NCI-H1694 (cell line): ENCODE measurements at regions not wholly inside any gene's neighbourhood (a gene's known extent, or its start where the extent isn't known, plus 50 kb on each side); places are given as distances from the start of the nearest gene placed in this dataset.
A peak's percentile ranks its signal among the peaks of the same experiment; 100 is the strongest.

Experiments
- DNase-seq: peaks from one replicate; lab custom pipeline; 2025; lab: John Stamatoyannopoulos, UW

DNA sequence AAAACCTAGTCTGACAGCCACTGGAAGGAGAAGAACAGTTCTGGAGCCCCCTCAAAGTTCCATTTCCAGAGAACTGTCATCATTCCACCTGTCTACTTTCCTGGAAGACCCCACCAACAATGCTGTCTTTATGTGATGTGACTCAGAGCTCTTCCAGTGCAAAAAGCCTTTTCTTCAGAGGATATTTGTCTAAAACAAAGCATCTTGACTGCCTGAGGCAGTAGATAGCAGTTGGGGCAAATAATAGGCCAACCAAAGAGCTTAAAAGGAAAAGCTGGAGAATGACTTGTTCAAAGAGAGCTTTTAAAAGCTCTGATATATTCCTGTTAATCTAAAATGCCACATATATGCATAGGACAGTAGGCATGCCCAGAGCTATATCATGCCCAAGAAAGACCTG is 62.6 kb downstream of the MIS18A start:
- DNase-seq: no peak

DNA sequence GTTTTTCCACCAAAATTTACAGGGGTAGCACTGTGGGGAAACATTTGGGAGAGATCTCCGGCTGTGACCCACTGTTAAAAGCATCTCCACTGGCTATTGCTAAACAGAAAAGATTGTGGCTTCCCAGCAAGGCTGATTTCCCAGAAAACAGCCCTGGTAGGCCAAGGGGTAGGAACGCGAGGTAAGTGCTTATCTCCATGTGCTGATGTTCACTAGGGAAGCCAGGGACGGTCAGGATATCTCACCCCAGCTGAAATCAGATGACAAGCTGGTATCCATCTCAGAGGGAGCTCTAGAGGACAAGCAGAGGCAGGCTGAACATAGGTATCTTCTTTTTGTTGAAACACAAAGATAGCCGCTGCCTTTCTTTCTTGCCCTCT is 63.6 kb downstream of the MIS18A start:
- no peak for DNase-seq

DNA sequence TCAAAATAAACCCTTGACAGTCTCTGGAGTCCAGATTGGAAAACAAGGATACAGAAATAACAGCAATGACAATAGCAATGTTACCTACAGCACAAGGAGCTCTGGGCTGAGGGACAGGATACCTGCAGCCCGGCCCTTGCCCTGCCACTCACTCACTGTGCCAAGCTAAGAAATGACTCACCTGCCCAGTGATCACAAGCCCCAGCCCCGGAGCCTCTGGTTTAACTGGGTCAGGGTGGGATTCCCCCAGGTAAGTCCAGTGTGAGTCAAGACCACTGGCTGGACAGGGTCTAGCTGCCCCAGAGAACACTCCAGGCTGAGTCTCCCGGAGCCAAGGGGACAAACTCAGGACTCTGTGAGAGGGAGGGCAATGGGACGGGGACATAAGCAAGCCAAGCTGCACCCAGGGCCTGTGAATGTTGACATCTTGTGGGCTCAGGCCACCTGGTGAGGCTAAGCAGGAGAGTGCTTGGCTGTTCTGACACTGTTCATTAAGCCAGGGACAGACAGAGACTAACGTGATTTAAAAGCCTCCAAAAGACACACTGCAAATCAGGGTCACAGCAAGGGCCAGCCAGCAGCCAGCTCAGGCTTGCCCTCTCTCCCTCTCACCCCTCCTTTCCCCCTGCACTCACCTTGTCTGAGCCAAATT is 64.1 kb downstream of the MIS18A start:
- DNase-seq: no peak

DNA sequence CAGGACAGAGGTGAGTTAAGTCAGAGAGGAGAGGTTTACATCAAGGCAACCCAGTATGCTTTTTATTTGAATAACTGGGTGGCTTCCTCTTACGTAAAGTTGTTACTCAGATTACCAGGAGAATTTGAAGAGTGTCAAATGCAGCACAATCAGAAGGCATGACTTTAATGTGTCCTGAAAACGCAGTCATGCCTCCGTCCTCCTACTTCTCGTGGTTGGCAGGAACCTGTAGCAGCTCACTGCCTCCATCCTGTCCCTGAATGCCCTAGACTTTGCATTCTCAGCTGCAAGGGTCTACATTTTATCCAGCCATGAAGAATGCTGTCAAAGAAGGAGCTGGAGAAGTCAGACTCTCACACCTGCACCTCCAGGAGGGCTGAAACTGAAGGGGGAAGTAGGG is 66.7 kb downstream of the MIS18A start:
- no peak for DNase-seq

DNA sequence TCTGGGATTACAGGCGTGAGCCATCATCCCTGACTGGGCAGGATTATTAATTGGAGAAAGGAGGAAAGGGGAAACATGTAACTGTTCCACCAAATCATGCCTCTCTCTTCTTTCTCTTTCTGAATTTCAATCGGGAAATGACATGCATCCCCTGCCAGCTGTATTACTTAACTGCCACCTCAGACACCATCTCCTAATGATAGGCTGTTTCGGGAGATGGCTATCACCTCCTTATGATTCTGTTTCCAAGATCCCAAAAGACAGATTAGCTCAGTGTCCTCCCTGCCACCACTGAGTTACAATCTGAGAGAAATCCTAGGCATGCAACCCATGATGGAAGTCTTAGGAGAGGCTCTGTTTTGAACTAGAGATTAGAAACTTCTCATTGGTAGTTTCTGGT is 67.5 kb downstream of the MIS18A start:
- no peak for DNase-seq

DNA sequence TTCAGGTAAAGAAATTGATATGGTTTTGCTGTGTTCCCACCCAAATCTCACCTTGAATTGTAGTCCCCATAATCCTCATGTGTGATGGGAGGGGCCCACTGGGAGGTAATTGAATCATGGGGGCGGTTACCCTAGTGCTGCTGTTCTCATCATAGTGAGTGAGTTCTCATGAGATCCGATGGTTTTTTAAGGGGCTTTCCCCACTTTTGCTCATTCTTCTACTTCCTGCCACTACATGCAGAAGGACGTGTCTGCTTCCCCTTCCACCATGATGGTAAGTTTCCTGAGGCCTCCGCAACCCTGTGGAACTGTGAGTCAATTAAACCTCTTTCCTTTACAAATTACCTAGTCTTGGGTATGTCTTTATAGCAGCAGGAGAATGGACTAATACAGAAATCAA is 69.3 kb downstream of the MIS18A start:
- no peak for DNase-seq

DNA sequence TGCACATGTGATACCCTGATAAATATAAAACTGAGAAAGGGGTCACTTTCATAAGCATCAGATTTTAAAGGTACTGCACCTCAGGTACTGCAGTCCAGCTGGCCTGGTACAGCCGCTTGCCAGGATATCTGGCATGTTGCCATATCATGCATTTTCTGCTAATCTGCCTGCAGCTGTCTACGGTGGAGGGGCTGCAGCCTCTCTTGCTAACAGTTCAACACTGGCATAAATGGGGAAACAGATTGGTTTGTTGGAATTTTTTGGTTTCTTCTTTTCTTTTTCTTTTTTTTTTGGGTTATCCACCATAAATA is 71.5 kb downstream of the MIS18A start:
- peak; percentile 60 for DNase-seq

DNA sequence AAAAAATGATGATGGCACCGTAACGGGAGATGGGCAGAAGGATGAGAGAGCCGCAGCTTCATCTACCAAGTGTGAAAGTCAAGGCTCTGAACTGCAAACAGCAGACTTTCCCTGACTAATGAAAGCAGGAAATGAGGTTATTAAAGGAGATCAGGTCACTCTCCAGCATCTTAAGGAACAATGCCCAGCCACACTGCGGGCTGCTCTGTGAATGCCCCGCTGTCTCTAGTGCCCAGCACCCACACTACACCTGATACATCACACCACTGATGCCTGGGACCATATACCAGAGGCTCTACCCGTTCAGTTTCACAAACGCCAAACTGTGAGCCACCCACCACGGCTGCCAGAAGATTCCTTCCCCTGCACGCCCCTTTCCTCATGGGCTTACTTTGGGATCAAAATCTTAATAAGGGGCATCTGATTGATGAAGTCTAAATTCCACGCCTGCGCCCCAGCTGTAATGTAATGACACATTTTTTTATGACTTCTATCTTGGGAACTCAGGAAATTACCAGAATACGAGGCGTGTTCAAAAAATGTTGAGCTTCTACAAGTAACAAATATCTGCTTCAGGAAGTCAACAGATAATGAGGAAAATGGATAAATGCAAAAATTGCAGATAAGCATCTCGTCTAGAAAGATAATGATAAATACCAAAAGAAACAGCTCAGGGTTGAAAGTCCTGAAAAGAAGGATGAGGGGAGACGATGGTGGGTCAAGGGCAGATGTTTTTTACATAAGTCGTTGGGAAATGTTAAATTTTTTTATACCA is 72.0 kb downstream of the MIS18A start:
- no peak for DNase-seq

DNA sequence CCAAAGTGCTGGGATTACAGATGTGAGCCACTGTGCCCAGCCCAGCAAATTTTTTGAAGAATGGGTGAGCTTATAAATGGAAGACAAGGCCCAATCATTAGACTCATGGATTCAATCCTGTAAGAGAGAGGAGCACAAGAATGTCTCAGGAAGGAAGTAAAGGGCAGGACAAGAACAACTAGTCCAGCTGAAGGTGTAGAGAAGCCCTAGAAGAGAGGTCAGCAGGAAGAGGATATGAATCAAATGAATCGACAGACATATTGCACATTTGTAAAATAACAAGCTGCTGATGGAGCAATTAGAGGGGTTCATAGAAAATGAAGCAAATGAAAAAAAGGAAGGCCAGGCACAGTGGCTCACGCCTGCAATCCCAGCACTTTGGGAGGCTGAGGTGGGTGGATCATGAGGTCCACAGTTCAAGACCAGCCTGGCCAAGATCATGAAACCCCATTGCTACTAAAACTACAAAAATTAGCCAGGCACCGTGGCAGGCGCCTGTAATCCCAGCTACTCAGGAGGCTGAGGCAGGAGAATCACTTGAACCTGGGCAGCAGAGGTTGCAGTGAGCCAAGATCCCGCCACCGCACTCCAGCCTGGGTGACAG is 74.9 kb downstream of the MIS18A start:
- no peak for DNase-seq

DNA sequence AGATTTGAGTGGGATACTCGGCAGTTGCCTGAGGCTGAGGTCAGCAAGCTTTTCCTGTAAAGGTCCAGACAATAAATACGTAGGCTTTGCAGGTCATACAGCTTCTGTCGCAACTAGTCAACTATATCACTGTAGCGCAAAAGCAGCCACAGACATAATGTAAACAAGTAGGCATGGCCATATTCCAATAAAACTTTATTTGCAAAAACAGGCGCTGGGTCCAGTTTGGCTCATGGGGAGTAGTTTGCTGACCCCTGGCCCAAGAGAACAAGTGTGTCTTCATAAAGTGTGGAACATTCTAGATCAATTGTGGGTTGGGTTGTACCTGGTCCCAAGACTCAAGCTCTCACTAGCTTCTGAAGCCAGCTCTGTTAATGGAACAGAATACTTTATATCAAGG is 78.8 kb downstream of the MIS18A start:
- DNase-seq: no peak

DNA sequence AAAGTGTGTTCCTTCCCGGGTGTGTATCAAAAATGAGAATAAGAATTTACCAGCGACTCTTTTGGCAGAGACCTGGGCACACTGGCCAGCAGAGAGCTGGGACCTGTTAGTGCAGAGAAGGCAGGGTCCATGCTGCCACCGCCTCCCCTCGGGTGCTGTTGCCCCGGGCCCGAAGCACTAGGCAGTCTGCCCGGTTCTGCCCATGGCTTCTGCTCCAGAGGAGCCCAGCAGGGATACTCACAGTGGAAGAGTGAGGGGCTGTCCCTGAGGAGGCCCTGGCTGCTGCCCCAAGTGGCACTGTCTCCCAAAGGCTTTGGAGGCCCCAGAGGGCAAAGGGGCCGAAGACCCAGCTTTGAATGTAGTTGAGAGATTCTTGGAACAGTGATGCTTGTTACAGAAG is 80.5 kb downstream of the MIS18A start:
- DNase-seq: no peak

DNA sequence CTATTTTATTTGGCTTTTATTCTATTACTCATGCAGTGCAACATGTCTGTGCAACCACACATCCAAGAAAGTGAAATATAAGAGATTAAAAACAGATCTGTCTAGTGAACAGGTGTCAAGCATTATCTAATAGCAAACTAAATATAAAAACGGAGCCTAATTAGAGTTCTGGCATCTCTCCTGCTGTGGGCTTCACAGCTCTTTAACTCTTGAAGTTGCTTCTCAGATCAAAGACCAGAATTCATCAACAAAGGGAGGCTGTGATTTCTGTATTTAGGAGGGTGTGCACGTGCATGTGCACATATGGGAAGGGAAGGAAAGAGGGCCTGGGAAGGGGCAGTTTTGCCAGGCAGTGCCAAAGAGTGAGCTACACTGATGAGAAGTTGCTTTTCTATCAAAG is 81.0 kb downstream of the MIS18A start:
- peak; percentile 91 for DNase-seq

DNA sequence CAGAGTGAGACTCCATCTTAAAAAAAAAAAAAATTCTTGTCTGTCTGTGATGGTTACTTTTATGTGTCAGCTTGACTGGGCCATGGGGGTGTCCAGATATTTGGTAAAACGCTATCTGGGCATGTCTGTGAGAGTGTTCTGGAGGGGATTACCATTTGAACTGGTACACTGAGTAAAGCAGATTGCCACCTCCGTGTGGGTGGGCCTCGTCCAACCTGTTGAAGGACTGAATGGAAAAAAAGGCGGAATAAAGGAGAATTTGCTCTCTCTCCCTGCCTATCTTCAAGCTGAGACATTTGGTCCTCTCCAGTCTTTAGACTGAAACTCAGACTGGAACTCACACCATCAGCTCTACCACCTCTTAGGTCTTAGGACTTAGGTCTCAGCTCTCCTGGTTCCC is 82.8 kb downstream of the MIS18A start:
- no peak for DNase-seq

DNA sequence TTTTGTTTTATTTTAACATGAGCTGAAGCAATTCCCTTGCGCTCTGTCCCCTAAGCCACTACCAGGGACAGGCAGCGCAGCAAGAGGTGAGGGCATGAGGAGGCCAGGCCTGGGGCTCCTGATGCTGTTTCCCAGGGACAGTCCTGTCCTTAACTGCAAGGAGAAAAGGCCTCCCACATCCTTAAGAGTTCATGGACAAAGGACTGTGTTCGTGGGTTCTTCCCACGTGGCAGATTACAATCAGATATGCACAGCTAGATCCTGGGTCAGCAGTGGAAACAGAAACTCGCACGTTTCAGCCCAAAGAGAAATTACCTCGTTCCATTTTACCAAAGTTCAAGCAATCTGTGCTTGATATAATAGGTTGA is 85.8 kb downstream of the MIS18A start:
- no peak for DNase-seq

DNA sequence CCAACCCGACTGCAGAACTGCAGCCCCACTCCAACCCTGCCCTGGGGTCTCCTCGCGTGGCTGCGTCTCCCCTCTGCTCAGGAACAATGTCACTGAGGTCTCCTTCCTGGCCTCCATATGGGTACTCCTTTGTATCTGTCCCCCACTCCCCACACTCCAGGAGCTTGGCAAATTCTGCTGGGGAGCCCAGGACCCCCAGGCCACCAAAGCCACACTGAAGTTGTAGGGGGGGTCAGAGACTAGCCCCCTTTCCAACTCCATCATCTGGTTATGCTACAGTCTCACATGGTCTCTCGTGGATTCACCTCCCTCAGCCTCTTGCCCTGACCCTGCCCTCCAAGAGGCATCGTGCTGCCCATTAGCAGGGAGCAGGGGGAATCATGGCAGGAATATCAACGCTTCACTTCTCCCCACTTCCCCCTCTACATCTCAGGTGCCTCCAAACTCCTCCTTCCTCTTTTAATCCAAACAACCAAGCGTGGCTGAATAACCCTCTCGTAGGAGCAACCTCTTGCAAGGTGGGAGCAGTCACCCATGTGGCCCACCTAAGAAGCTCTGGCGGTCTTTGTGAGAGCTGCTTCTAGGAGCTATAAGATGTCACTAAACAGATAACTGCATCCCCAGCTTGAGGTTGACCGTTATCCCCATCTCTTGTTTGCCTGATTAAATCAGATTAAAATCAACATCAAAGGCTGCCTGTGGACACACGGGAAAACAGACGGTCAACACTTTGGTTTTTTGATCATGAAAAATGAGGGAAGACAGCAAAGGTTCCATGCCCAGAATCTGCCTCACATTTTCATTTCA is 86.4 kb downstream of the MIS18A start:
- no peak for DNase-seq

DNA sequence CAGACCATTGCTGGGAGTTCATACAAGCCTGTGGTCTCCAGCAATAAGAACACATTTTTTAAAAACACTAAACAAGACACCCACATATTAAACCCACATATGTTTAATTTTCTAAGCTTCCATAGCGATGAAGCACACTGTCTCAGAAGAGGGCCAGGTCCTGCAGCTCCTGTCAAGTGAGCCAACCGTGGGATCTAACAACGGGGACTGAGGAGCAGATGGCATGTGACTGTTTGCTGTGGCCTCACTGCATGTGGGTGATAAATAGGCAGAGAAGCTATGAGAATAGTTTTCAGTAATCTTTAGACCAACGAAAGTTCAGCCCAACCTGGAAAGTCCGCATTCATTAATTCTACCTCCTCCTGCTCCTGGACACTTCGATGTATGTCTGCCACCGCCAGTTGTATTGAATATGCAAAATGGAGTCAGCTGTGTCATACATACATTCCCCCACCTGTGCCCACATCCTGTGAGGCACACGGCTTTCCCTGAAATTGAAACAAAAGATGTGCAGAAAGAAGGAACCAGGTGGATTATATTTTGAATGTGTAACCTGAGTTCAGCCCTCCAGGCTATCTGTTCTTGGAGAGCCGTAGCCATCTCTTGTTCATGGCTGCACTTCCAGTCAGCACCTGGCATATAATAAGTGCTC is 88.2 kb downstream of the MIS18A start:
- DNase-seq: peak; percentile 49

DNA sequence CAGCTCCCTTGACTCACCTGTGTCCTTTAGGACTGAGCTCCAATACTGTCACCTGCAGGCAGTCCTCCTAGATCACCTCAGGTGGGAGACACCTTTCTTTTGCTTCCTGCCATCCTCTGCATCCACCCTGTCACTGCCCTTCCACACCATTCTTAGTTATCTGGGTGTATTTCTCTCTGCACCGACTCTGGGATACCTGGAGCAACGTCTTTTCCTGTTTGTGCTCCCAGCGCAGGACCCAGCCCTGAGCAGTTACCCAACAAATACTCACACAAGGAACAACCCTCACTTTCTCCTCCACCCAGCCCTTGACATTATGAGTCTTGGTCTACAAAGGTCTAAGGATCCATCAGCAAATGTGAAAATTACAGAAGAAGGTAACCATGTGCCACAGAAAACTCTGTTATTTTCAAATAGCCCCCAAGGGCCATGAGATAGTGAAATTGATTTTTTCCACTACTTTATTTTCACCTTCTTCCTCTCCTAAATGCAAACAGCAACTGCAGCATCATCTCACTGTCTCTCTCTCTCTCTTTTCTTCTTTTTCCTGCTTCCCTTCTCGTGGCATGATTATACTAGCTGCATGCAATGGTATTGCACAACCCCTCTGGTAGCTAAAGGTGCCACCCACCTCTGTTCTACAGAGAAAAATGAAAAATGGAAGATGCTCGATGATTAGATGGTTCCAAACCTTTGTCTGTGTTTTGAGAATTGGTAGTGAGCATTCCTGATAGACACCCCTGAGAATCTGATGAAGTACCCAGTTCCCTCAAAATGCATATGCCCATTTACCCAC is 89.0 kb downstream of the MIS18A start:
- peak; percentile 28 for DNase-seq

DNA sequence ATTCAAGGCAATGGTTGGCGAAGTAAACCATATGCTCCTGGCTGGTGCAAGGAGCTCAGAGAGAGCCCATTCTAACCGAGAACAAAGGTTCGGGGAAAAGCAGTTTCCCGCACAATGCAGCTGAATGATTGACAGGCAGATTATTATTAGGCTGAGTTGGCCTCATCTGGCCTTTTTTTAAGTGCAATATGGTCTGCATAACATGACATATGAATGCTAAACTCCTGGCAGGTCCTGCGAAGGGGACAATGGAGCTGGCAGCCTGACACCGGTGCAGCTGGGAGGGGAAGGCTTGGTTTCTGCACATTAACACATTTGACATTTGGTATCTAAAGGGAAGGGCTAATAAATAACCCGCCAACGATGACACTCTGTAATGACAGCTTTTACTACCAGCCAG is 92.0 kb downstream of the MIS18A start:
- peak; percentile 100 for DNase-seq

DNA sequence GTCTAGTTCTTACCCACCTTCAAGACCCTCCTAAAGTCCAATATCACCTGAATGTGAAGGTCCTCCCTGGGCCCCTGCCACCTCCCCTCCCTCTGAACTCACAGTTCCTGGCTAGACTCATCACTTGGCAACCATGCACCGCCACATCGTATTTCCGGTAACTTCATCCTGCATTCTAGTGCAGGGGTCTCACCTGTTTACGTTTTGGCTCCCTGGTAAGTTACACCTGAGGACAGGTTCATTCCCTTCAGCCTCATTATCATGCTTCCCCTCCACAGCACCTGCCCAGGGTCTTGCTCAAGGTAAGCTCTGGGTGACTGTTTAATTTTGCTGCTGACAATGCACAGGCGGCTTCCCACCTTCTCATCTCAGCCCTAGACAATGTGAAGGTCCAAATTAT is 93.1 kb downstream of the MIS18A start:
- DNase-seq: no peak

DNA sequence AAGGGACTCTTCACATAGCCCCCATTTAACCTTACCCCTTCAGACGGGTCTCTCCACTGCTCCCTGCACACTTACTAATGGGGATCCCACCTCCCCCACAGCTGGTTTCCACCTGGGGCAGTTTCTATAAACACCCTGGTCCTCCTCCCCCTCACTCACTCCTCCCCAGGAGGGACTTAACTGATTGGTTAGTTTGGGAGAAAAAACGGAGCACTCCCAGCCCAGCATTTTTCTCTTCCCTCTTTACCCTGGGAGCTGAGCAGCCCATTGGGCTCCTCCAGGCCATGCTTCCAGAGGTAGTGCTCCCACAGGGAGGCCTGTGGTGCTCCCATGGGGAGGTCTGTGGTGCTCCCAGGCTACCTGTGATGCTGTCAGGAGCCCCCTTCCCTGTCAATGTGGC is 93.7 kb downstream of the MIS18A start:
- no peak for DNase-seq

DNA sequence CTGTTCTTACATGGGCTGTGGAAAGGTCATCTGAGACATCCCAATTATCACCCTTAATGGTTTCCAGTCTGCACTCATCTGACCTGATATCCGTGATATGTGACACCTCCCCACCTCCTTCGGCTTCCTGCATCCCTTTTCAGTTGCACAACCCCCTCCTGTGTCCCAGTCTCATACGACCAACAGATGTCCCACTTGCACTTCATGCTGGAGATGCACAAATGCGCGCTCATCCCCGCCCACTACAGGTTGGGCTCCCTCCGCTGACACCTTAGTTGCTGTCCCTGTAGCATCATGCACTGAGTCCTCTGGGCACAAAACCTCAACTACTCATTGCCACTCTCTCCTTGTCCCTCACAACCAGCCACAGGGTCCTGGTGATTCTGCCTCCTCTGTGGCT is 94.4 kb downstream of the MIS18A start:
- peak; percentile 17 for DNase-seq

DNA sequence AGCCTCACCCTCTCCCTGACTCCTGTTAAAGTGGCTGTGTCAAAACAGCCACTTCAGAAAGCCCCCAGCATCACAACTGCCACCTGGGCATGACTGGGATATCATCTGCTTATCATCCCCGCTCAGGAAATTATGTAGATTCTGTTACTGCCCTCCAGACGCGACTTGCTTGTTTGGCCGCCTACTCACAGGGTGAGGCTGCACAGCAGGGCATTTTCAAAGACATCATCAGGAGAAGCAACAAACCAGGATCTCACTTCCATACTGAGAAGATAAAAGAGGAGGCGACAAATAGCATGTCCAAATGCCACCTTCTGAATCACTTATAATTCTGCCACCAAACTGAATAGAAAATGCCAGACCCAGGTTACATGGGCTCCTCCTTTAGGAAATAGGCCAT is 94.8 kb downstream of the MIS18A start:
- no peak for DNase-seq
